T-cell (primary cell): ENCODE measurements at regions not wholly inside any gene's neighbourhood (a gene's known extent, or its start where the extent isn't known, plus 50 kb on each side); places are given as distances from the start of the nearest gene placed in this dataset.

Experiments
- ATAC-seq, 4 experiments: fragments of 200-7000 bp in 3 of 4; fragments of 150-1000 bp in 1 of 4; cut with Tn5 transposase; replicated peaks in 1 of 4; 1 replicate in 3 of 4; 2 replicates in 1 of 4; pipeline ENCODE4 v1.10.0; 2021; ENCODE audit warnings: moderate library complexity in 3 of 4, mild to moderate bottlenecking in 2 of 4, moderate number of reproducible peaks in 1 of 4
- CTCF ChIA-PET, 2 donors: fragments of 300-600 bp; sonication (Branson Sonifier 250); formaldehyde crosslinking; loops; one replicate each; lab custom pipeline; 2022; ENCODE audit warnings: antibody characterized with exemption in 2 of 2; lab: Charles Lee
- POLR2A ChIA-PET, 2 donors: fragments of 300-600 bp; sonication (Branson Sonifier 250); formaldehyde crosslinking; loops; one replicate each; lab custom pipeline; 2022; ENCODE audit warnings: antibody characterized with exemption in 2 of 2; lab: Charles Lee
- DNase-seq, 35 experiments: peaks; one replicate each; pipeline versions ENCODE4 v3.0.0 to v3.0.0-alpha.2; 2013 to 2023
- H3K27ac ChIP-seq: one replicate; pipeline ENCODE4 v1.5.1; 2013; ENCODE audit warnings: low read length
- H3K27me3 ChIP-seq, 2 experiments: replicated peaks in 1 of 2; 1 replicate in 1 of 2; 2 replicates in 1 of 2; pipeline versions ENCODE4 v1.6.1 to v1.7.0; 2013; ENCODE audit warnings: low read length in 1 of 2, mixed read lengths in 1 of 2; ENCODE audit not compliant: control insufficient read depth in 2 of 2, insufficient read depth in 2 of 2; ENCODE audit errors: extremely low read depth in 1 of 2
- H3K36me3 ChIP-seq, 2 donors: 1 replicate in 1 of 2; 2 replicates in 1 of 2; pipeline versions ENCODE4 v1.6.1 to v1.7.0; 2013; ENCODE audit warnings: low read length in 1 of 2; ENCODE audit not compliant: control insufficient read depth in 2 of 2, insufficient read depth in 1 of 2; ENCODE audit errors: extremely low read depth in 1 of 2
- H3K4me1 ChIP-seq, 2 experiments: 1 replicate in 1 of 2; 2 replicates in 1 of 2; pipeline versions ENCODE4 v1.6.1 to v1.7.0; 2013; ENCODE audit warnings: low read length in 2 of 2, mixed read lengths in 1 of 2; ENCODE audit not compliant: insufficient read depth in 2 of 2, control insufficient read depth in 1 of 2; ENCODE audit errors: extremely low read depth in 1 of 2
- H3K4me3 ChIP-seq, 2 donors: 1 replicate in 1 of 2; 2 replicates in 1 of 2; pipeline versions ENCODE4 v1.5.1 to v1.7.0; 2013; ENCODE audit warnings: mild to moderate bottlenecking in 2 of 2, low read length in 1 of 2, moderate library complexity in 1 of 2; ENCODE audit not compliant: control insufficient read depth in 1 of 2; ENCODE audit errors: extremely low read depth in 1 of 2
- H3K9me3 ChIP-seq: 2 replicates; pipeline ENCODE4 v1.7.0; 2013
- H3K27ac Mint-ChIP-seq, 2 donors: one replicate each; pipeline ENCODE4 v1.8.0; 2020 to 2021; ENCODE audit warnings: mild to moderate bottlenecking in 2 of 2, mixed read lengths in 2 of 2
- H3K27me3 Mint-ChIP-seq, 2 donors: one replicate each; pipeline ENCODE4 v1.8.0; 2021 to 2022; ENCODE audit warnings: mixed read lengths in 2 of 2
- H3K36me3 Mint-ChIP-seq: one replicate; pipeline ENCODE4 v1.8.0; 2021; ENCODE audit warnings: mixed read lengths
- H3K4me1 Mint-ChIP-seq, 3 donors: one replicate each; pipeline ENCODE4 v1.8.0; 2020 to 2022; ENCODE audit warnings: mixed read lengths in 3 of 3, mild to moderate bottlenecking in 1 of 3
- H3K4me3 Mint-ChIP-seq, 3 donors: one replicate each; pipeline ENCODE4 v1.8.0; 2020 to 2022; ENCODE audit warnings: mild to moderate bottlenecking in 3 of 3, mixed read lengths in 3 of 3, moderate library complexity in 3 of 3
- H3K9me3 Mint-ChIP-seq, 3 donors: one replicate each; pipeline ENCODE4 v1.8.0; 2020 to 2022; ENCODE audit warnings: mixed read lengths in 3 of 3
- WGBS: methylation state at CpG from one replicate; pipeline ENCODE4 v1.1.5; 2013; ENCODE audit warnings: missing lambda C conversion rate; ENCODE audit not compliant: insufficient coverage; 5-methylcytosine and 5-hydroxymethylcytosine counted together

DNA sequence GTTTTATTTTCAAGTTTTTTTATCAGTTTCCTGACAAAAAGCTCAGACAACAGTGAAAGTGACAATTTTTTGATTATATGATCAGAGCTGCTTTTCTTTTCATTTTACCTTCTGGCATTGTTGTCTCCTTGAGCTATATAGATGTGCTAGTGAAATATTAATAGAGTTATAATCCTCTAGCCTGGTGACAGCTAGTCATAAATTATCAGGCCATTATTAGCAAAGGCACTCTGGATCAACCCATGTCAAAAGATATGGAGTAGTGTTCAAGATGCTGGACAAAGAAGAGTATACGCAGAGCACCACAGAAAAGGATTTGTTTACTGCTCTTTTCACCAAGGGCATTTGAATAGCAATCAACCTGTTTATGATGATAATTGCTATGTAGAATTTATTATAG is 1230.1 kb downstream of the HACE1 start:
- Histone ChIP-seq H3K27ac (no peak overlapping the region), H3K27me3 (no peaks in the 10 kb centered on the region), H3K9me3 (no peaks in the 10 kb centered on the region), H3K4me1 (no peaks in the 10 kb centered on the region), H3K36me3 (no peaks in the 10 kb centered on the region), H3K4me3 (no peak overlapping the region)
- no peak overlapping the region for H3K4me3 Mint-ChIP-seq
- H3K4me1 Mint-ChIP-seq = no peaks in the 10 kb centered on the region
- ChIA-PET POLR2A (no interaction called here), CTCF (no interaction called here)
- H3K9me3 Mint-ChIP-seq = peaks cover 0 to 8% (median 0%) of the 10 kb centered on the region in 3 donors
- no peaks in the 10 kb centered on the region for H3K27me3 Mint-ChIP-seq
- no peak overlapping the region for H3K27ac Mint-ChIP-seq
- WGBS = no CpG with 5 or more reads among the region's 1 CpG
- DNase-seq (no peak), ATAC-seq (no peak)
- no peaks in the 10 kb centered on the region for H3K36me3 Mint-ChIP-seq

DNA sequence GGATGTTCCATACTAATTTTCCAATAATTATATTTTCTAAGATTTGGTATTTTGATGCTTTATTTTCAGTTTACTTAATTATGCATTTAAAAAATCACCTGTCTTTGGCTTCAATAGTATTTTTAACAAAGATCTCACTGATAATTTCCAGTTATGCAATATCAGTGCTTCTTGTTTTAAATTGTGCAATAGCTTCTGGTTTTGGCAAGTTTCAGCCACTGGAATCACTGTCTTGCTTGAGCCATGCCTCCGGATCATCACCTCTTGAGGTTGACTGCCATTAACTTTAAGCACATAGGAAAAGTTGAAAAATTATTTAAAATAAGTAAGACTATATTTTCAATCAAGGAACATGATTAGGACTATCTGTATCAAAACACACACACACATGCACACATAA is 1242.1 kb downstream of the HACE1 start:
- H3K27me3 ChIP-seq = no peaks in the 10 kb centered on the region
- Mint-ChIP-seq H3K27ac (no peak overlapping the region), H3K4me3 (no peak overlapping the region), H3K9me3 (peaks cover 7 to 30% (median 19%) of the 10 kb centered on the region in 3 donors), H3K4me1 (no peaks in the 10 kb centered on the region), H3K27me3 (no peaks in the 10 kb centered on the region), H3K36me3 (no peaks in the 10 kb centered on the region)
- no peak overlapping the region for H3K27ac ChIP-seq
- DNase-seq = no peak
- POLR2A ChIA-PET = no interaction called here
- no peaks in the 10 kb centered on the region for H3K9me3 ChIP-seq
- H3K4me3 ChIP-seq = no peak overlapping the region
- no peak for ATAC-seq
- no peaks in the 10 kb centered on the region for H3K4me1 ChIP-seq
- CTCF ChIA-PET = no interaction called here
- WGBS = no CpG with 5 or more reads among the region's 1 CpG
- no peaks in the 10 kb centered on the region for H3K36me3 ChIP-seq

- H3K36me3 Mint-ChIP-seq = no peaks in the 10 kb centered on the region
- POLR2A ChIA-PET = no interaction called here
- no peak for DNase-seq
- no peak overlapping the region for H3K4me3 Mint-ChIP-seq
- H3K9me3 Mint-ChIP-seq = peaks cover 6 to 14% (median 9%) of the 10 kb centered on the region in 3 donors
- no peak overlapping the region for H3K27ac Mint-ChIP-seq
- no peak overlapping the region for H3K27ac ChIP-seq
- no peaks in the 10 kb centered on the region for H3K4me1 Mint-ChIP-seq
- H3K4me1 ChIP-seq = no peaks in the 10 kb centered on the region
- CTCF ChIA-PET = no interaction called here
- H3K27me3 ChIP-seq = no peaks in the 10 kb centered on the region
- H3K27me3 Mint-ChIP-seq = no peaks in the 10 kb centered on the region
- no CpG with 5 or more reads among the region's 3 CpGs for WGBS
- no peak for ATAC-seq
- H3K36me3 ChIP-seq = no peaks in the 10 kb centered on the region
- no peaks in the 10 kb centered on the region for H3K9me3 ChIP-seq
- no peak overlapping the region for H3K4me3 ChIP-seq
Observed at GRCh38 chr6:103587722-103588121, 1272.0 kb downstream of the HACE1 start.

GRCh38 chr6:103578115-103578514 is 1281.6 kb downstream of the HACE1 start:
- no peaks in the 10 kb centered on the region for H3K27me3 Mint-ChIP-seq
- WGBS = no CpG with 5 or more reads among the region's 3 CpGs

DNA sequence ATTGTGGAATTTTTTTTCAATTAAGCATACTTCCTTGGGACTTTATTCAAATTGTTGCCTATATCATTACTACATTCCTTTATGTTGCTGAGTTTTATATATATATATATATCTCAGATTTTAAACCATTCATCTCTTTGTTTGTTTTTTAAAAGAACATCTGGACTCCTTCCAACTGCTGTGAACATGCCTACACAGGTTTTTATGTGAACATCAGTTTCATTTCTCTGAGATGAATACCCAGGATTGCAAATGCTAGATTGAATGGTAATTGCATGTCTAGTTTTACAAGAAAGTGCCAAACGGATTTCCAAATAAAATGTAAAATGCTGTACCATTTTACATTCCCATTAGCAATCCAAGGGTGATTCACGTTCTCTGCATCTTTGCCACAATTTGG is 1289.3 kb downstream of the HACE1 start:
- ATAC-seq = no peak
- Mint-ChIP-seq H3K4me1 (no peaks in the 10 kb centered on the region), H3K36me3 (no peaks in the 10 kb centered on the region), H3K27ac (no peak overlapping the region), H3K9me3 (peaks cover 0 to 9% (median 8%) of the 10 kb centered on the region in 3 donors), H3K4me3 (no peak overlapping the region), H3K27me3 (no peaks in the 10 kb centered on the region)
- H3K27me3 ChIP-seq = no peaks in the 10 kb centered on the region
- WGBS = no CpG with 5 or more reads among the region's 2 CpGs
- H3K4me1 ChIP-seq = no peaks in the 10 kb centered on the region
- CTCF ChIA-PET = no interaction called here
- DNase-seq = no peak
- H3K9me3 ChIP-seq = no peaks in the 10 kb centered on the region
- no peaks in the 10 kb centered on the region for H3K36me3 ChIP-seq
- no peak overlapping the region for H3K27ac ChIP-seq
- POLR2A ChIA-PET = no interaction called here
- no peak overlapping the region for H3K4me3 ChIP-seq

More at GRCh38 chr6:103578115-103578514, 1281.6 kb downstream of the HACE1 start:
- H3K4me3 ChIP-seq = no peak overlapping the region
- ChIA-PET POLR2A (no interaction called here), CTCF (no interaction called here)
- no peak for ATAC-seq
- H3K9me3 ChIP-seq = no peaks in the 10 kb centered on the region
- Mint-ChIP-seq H3K9me3 (peaks cover 12 to 26% (median 21%) of the 10 kb centered on the region in 3 donors), H3K4me3 (no peak overlapping the region), H3K4me1 (no peaks in the 10 kb centered on the region), H3K36me3 (no peaks in the 10 kb centered on the region), H3K27ac (no peak overlapping the region)
- H3K27ac ChIP-seq = no peak overlapping the region
- no peak for DNase-seq
- H3K27me3 ChIP-seq = no peaks in the 10 kb centered on the region
- H3K4me1 ChIP-seq = no peaks in the 10 kb centered on the region
- H3K36me3 ChIP-seq = no peaks in the 10 kb centered on the region

- H3K4me1 ChIP-seq = no peaks in the 10 kb centered on the region
- no peak for ATAC-seq
- Mint-ChIP-seq H3K4me3 (no peak overlapping the region), H3K9me3 (peaks cover 0 to 20% (median 12%) of the 10 kb centered on the region in 3 donors), H3K27me3 (no peaks in the 10 kb centered on the region), H3K4me1 (no peaks in the 10 kb centered on the region), H3K27ac (no peak overlapping the region), H3K36me3 (no peaks in the 10 kb centered on the region)
- DNase-seq = no peak
- ChIA-PET POLR2A (no interaction called here), CTCF (no interaction called here)
- no peak overlapping the region for H3K27ac ChIP-seq
- H3K36me3 ChIP-seq = no peaks in the 10 kb centered on the region
- no peaks in the 10 kb centered on the region for H3K9me3 ChIP-seq
- H3K4me3 ChIP-seq = no peak overlapping the region
- no peaks in the 10 kb centered on the region for H3K27me3 ChIP-seq
Observed at GRCh38 chr6:103554911-103555310, 1304.8 kb downstream of the HACE1 start.

DNA sequence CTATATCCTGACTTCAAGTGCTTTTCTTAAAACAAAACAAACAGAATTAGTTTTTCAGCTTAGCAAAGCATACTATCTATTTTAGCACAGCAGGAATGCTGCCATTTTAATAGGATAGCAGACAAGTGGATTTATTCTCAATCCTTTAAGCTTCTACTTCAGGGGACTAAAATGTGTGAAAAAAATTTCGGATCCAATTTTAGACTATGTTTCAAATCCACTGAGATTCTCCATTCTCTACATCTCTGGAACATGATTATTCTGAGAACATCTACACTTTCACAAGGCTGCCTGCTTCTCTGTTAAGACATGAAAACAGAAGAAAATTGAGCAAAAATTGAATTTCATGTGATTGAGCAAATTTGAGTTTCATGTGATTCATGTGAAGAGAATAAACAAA is 1321.3 kb downstream of the HACE1 start:
- CTCF ChIA-PET = no interaction called here
- H3K27me3 Mint-ChIP-seq = no peaks in the 10 kb centered on the region

More for the DNA sequence above, 1321.3 kb downstream of the HACE1 start:
- DNase-seq (no peak), ATAC-seq (no peak)
- no peaks in the 10 kb centered on the region for H3K36me3 Mint-ChIP-seq
- WGBS = 80% methylated on average over 1 of the region's 1 CpG
- H3K4me1 Mint-ChIP-seq = no peaks in the 10 kb centered on the region
- no peaks in the 10 kb centered on the region for H3K4me1 ChIP-seq
- H3K27ac Mint-ChIP-seq = no peak overlapping the region
- peaks cover 0 to 3% (median 0%) of the 10 kb centered on the region in 3 donors for H3K9me3 Mint-ChIP-seq
- POLR2A ChIA-PET = no interaction called here
- no peak overlapping the region for H3K4me3 Mint-ChIP-seq
- no peaks in the 10 kb centered on the region for H3K9me3 ChIP-seq
- H3K27ac ChIP-seq = no peak overlapping the region
- H3K27me3 ChIP-seq = no peaks in the 10 kb centered on the region
- no peaks in the 10 kb centered on the region for H3K36me3 ChIP-seq
- H3K4me3 ChIP-seq = no peak overlapping the region
